A673 (cell line): ENCODE measurements at regions not wholly inside any gene's neighbourhood (a gene's known extent, or its start where the extent isn't known, plus 50 kb on each side); places are given as distances from the start of the nearest gene placed in this dataset.

Source experiments
- CTCF ChIP-seq: fragments of 300-800, 200-600 bp; sonication (generic); conservative IDR thresholded peaks from 2 replicates; pipeline ENCODE4 v1.5.1; 2017; ENCODE audit warnings: low read depth, mild to moderate bottlenecking, antibody characterized with exemption, low read length, moderate library complexity, mixed read lengths
- EZH2 ChIP-seq: fragments of 200-600 bp; sonication (generic); IDR thresholded peaks from 2 replicates; pipeline ENCODE4 v1.6.1; 2017; ENCODE audit warnings: borderline replicate concordance, low read depth, mild to moderate bottlenecking, mixed read lengths, antibody characterized with exemption, low read length; ENCODE audit not compliant: poor library complexity, severe bottlenecking

- no peak for TF ChIP-seq CTCF
- TF ChIP-seq EZH2 = no peak
These were observed 482.7 kb downstream of the RIT2 start for GRCh38 chr18:42632801-42633200.
